ENCODE measurements at regions not wholly inside any gene's neighbourhood (a gene's known extent, or its start where the extent isn't known, plus 50 kb on each side); places are given as distances from the start of the nearest gene placed in this dataset.

DNA sequence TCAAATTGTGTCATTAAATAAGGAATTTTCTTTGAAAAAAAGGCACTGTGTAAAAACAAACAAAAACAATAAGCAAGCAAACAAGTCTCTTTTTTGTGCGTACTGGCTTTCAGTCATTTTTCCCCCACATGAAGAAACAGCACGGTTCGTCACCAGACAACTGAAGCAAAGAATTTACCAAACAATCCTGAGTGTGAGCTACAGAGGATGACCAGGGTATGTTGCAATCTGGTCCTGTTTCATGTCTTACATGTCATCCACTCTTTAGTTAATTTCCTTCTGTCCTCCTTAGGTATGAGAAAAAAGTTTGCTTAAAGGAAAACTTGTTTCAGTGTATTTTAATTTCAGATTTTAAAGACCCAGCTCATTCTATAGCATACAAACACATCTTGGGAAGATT lies 1080.7 kb upstream of the NUDT12 start:
- no peaks in the 10 kb centered on the region for H3K27me3 ChIP-seq (ENCODE audit: insufficient read depth in 3 of 3, low read length in 2 of 3)
- no peaks in the 10 kb centered on the region for H3K9me3 ChIP-seq
- no peak overlapping the region for H3K4me3 ChIP-seq
- no peak for DNase-seq
- no peak overlapping the region for H3K27ac ChIP-seq
- intact Hi-C loops (cut with DNase I): no loop called here
- no peaks in the 10 kb centered on the region for H3K36me3 ChIP-seq (ENCODE audit: insufficient read depth in 1 of 2, low read depth in 1 of 2)
- 40 to 70% (median 51%) methylated on average over 3 of the region's 3 CpGs for whole genome bisulfite sequencing, 3 donors
- no peak for ATAC-seq
- H3K4me1 ChIP-seq: no peaks in the 10 kb centered on the region
- TF ChIP-seq, protein P1, sequence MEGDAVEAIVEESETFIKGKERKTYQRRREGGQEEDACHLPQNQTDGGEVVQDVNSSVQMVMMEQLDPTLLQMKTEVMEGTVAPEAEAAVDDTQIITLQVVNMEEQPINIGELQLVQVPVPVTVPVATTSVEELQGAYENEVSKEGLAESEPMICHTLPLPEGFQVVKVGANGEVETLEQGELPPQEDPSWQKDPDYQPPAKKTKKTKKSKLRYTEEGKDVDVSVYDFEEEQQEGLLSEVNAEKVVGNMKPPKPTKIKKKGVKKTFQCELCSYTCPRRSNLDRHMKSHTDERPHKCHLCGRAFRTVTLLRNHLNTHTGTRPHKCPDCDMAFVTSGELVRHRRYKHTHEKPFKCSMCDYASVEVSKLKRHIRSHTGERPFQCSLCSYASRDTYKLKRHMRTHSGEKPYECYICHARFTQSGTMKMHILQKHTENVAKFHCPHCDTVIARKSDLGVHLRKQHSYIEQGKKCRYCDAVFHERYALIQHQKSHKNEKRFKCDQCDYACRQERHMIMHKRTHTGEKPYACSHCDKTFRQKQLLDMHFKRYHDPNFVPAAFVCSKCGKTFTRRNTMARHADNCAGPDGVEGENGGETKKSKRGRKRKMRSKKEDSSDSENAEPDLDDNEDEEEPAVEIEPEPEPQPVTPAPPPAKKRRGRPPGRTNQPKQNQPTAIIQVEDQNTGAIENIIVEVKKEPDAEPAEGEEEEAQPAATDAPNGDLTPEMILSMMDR (IDR thresholded peaks at IDR 0.05): no peak

DNA sequence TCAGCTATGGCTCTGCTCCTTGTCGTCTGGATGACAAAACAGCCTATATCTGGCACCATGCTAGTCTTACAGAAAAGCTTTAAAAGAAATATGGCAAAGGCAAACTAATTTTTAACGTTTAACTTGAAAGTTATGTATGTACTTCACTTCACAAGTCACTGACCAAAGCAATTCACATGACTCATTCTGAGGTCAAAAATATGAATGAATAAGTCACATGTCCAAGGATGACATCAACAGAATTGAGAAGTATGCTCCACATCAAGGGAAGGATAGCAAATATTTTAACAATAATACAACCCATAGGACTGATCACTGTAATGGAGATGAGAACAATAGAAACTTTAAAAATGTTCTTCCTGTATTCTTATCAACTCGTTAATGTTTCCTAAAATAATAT lies 1072.6 kb upstream of the NUDT12 start:
- no peak for DNase-seq
- H3K27ac ChIP-seq: no peak overlapping the region
- intact Hi-C loops (cut with DNase I): no loop called here
- H3K4me1 ChIP-seq: no peaks in the 10 kb centered on the region
- TF ChIP-seq, protein P1 (IDR thresholded peaks at IDR 0.05): no peak
- no peak overlapping the region for H3K4me3 ChIP-seq
- no peaks in the 10 kb centered on the region for H3K9me3 ChIP-seq
- H3K36me3 ChIP-seq (ENCODE audit: insufficient read depth in 1 of 2, low read depth in 1 of 2): no peaks in the 10 kb centered on the region
- 72 to 78% (median 78%) methylated on average over 3 of the region's 3 CpGs for WGBS, 3 donors
- H3K27me3 ChIP-seq (ENCODE audit: insufficient read depth in 3 of 3, low read length in 2 of 3): no peaks in the 10 kb centered on the region
- no peak for ATAC-seq

DNA sequence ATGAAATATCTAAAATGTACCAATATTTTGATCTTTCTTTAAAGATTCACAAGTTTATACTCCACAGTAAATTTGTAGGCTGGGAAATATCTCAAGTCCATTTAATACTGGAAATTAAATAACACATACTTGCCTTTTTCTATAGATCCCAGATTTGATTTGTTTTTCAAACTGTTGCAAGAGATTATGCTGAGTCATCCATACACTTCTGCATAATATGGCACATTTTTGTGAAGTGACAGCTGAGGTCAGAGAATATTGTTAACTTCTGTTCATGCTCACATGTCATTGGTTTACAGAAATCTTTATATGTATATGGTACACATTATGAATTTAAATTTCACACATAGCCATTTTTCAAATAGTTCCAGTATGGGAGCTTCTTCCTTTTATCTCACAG lies 1066.3 kb upstream of the NUDT12 start:
- TF ChIP-seq, protein P1 (IDR thresholded peaks at IDR 0.05): no peak
- Histone ChIP-seq H3K9me3 (no peaks in the 10 kb centered on the region), H3K36me3 (ENCODE audit: insufficient read depth in 1 of 2, low read depth in 1 of 2) (no peaks in the 10 kb centered on the region), H3K4me3 (no peak overlapping the region), H3K27ac (no peak overlapping the region), H3K4me1 (no peaks in the 10 kb centered on the region), H3K27me3 (ENCODE audit: insufficient read depth in 3 of 3, low read length in 2 of 3) (no peaks in the 10 kb centered on the region)
- ATAC-seq: no peak
- DNase-seq: no peak
- intact Hi-C loops (cut with DNase I): no loop called here

DNA sequence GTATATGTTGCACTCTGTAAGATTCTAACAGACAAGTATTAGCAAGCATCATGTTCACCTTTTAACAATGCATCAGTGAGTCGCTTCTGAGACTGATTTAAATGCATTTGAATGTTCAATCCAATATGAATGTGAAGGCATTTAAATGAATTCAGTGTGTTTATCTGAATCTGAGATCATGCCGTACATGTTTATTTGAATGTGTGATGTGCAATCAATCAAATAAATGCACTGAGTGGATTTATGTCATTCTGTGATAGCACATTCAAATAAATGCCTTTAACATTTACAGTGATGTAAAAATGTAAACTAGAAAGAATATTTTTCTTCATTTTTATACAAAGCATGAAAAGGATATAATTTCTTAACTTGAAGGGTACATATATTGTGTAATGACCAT lies 1063.5 kb upstream of the NUDT12 start:
- intact Hi-C loops (cut with DNase I): no loop called here
- TF ChIP-seq, protein P1 (IDR thresholded peaks at IDR 0.05): no peak
- Histone ChIP-seq H3K36me3 (ENCODE audit: insufficient read depth in 1 of 2, low read depth in 1 of 2) (no peaks in the 10 kb centered on the region), H3K27ac (no peak overlapping the region), H3K9me3 (no peaks in the 10 kb centered on the region), H3K27me3 (ENCODE audit: insufficient read depth in 3 of 3, low read length in 2 of 3) (no peaks in the 10 kb centered on the region), H3K4me3 (no peak overlapping the region), H3K4me1 (no peaks in the 10 kb centered on the region)
- ATAC-seq (no peak), DNase-seq (no peak)
- whole genome bisulfite sequencing, 3 donors: 79 to 84% (median 84%) methylated on average over 2 of the region's 2 CpGs

DNA sequence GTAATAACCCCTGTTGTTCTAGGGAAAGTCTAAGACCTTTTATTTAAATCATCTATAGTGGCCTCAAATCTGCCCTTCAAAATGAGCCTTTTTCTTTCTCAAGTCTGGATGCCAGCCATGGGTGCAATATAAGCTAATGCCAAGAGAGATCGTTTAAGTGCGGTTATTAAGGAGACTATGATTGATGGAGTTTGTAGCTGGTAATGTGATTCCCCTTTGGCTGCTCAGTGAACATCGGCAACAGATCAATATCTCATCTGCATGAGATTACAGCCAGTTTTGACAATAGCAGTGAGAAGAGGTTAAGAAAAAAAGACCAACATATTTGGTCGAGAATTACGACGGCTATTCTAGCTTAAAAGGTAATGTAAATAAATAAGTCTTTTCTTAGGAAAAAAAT lies 1049.4 kb upstream of the NUDT12 start:
- H3K4me3 ChIP-seq: no peak overlapping the region
- H3K9me3 ChIP-seq: no peaks in the 10 kb centered on the region
- H3K27ac ChIP-seq: no peak overlapping the region
- intact Hi-C loops (cut with DNase I): no loop called here
- 56 to 66% (median 56%) methylated on average over 6 of the region's 6 CpGs for WGBS, 3 donors
- no peaks in the 10 kb centered on the region for H3K4me1 ChIP-seq
- ATAC-seq (no peak), DNase-seq (no peak)
- TF ChIP-seq, protein P1 (IDR thresholded peaks at IDR 0.05): no peak
- no peaks in the 10 kb centered on the region for H3K36me3 ChIP-seq (ENCODE audit: insufficient read depth in 1 of 2, low read depth in 1 of 2)
- H3K27me3 ChIP-seq (ENCODE audit: insufficient read depth in 3 of 3, low read length in 2 of 3): no peaks in the 10 kb centered on the region
